HG03558 (cell line): ENCODE measurements at regions not wholly inside any gene's neighbourhood (a gene's known extent, or its start where the extent isn't known, plus 50 kb on each side); places are given as distances from the start of the nearest gene placed in this dataset.
"Not testable (repeated sequence)": the region's sequence is repeated elsewhere in the genome, so short reads cannot be mapped to it uniquely, and the experiment has no call there.

Experiments
- ATAC-seq: cut with Tn5 transposase; IDR thresholded peaks from one replicate; pipeline ENCODE4 v1.9.1; 2021; ENCODE audit warnings: moderate number of reproducible peaks; ENCODE audit not compliant: unreplicated experiment; ENCODE audit errors: extremely low read depth

DNA sequence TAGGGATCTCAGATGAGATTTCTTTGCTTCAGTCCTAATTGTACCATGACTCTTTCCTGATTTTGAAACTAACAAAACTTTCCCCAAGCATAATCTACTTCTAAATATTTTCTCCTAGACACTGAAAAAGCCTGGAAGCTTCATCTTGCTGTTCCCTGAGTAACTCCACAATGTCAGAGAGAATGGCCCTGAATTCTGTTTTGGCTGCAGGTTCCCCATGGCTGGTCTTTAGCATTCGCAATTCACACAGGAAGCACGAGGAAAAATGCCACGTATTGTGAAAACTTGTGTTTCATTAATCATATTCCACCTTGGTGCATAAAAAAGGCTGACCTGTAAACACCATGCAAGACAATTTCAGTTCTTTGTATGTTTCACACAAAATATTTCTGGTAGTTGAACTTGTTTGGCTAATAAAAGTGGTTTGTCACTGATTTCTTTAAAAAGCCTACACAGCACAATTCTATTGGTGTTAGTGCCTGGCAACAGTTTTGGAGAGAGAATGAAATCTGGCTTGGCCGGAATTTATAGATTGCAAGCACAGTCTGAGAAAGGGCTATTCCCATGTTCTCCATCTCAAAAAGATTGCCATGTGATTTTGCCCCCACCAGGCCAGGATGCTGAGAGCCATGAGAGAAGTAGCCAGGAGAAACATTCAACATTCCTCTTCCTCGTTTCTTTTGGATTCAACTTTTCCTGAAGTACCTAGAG lies 367.1 kb downstream of the NDFIP2 start:
- ATAC-seq: no peak

DNA sequence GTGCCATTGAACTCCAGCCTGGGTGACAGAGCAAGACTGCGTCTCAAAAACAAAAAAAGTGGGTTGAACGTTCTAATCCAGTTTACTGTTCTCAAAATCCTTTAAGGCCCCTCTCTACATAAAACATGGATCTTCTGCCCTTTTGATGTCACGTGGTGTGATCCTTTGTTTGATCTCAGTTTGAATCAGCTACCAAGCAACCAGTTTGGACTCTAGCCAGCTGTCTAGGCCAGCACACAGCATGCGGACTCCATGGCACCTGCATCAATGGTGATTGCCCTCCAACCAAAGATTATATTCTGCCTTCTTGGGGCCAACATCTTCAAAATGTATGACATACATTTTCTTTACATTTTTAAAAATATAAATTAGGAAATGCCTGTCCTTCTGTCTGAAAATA lies 365.4 kb downstream of the NDFIP2 start:
- no peak for ATAC-seq

DNA sequence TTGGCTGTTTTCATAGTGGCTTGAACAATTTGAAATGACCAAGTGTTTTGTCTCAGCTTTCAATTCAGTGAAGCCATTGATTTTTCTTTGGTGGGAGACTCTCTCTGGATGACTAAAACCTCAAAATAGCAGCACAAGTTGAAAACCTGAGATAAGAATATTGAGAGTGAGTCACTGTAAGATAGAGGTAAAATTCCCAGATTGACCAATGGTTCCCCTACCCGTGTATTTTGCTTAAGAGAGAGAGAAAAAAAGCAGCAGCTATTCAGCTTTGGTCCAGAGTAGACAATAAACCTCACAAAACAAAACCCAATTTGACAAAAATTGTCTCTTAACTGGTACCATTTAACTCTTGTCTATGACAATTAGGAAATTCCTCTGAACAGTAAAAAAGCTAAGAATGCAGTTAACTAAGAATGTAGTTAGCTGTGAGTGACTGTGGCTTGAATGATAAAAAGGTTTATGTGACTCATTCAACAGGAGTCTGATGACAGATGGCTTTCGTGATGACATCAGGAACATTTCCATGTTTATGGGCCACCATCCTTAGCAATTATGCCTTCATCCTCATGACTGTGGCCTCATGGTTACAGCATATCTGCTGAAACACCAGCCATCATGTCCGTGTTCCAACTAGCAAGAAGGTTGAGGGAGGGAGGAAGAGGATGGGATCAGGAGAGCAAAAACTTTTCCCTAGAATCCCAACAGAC lies 356.9 kb downstream of the NDFIP2 start:
- ATAC-seq: no peak

DNA sequence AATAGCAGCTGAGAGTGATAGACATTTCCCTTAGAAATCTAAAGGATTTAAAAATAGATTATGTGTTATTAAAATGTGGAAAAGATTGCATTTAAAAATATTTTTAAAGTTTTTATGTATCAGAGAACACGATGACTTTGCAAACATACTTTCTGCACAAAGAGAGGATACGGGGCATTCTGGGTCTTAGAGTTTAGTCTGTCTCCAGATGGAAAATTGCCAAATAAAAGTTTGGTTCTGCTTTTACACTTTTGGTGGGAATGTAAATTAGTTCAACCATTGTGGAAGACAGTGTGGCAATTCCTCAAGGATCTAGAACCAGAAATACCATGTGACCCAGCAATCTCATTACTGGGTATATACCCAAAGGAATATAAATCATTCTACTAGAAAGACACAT lies 355.2 kb downstream of the NDFIP2 start:
- ATAC-seq: not testable (repeated sequence)

- no peak for ATAC-seq
Observed at GRCh38 chr13:79834876-79835275, 353.9 kb downstream of the NDFIP2 start.

GRCh38 chr13:79833991-79834390 lies 353.0 kb downstream of the NDFIP2 start:
- no peak for ATAC-seq

DNA sequence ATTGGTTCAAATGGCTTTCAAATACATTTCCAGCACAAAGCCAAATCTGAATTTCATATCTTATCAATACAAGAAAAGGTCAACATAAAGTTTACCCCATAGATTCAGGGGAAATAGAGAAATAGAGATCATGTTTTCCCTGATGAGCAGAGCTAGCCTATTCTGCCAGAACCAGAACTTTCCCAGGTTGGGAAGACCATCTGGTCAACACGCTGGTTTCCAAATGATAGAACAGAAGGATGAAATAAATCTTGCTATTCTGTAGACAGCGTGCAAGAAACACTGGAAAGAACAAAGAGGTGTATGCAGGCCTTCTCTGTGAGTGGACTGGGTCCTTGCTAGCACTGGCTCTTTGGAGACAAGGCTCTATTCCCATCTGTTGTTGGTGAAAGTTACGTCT lies 350.6 kb downstream of the NDFIP2 start:
- no peak for ATAC-seq

DNA sequence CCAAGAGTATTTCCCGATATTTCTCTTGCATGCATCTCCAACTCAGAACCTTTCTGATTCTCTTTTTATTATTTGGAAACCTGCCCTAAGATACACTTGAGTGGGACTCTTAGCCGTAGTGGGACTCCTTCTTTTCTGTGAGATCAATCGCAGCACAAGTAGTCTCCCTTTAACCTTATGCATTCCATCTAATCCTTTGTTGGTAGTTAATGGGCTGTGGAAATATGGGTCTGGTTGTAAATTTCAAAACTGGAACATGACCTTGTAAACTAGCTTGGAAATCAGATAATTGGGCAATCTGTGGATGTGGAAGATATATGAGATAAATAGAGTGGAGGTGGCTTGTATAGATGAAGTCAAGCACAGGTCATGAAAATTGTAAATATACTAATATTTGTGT lies 350.0 kb downstream of the NDFIP2 start:
- ATAC-seq: no peak

- ATAC-seq: no peak
Observed at GRCh38 chr13:79830426-79830825, 349.5 kb downstream of the NDFIP2 start.

- ATAC-seq: no peak
Observed at GRCh38 chr13:79829880-79830279, 348.9 kb downstream of the NDFIP2 start.

DNA sequence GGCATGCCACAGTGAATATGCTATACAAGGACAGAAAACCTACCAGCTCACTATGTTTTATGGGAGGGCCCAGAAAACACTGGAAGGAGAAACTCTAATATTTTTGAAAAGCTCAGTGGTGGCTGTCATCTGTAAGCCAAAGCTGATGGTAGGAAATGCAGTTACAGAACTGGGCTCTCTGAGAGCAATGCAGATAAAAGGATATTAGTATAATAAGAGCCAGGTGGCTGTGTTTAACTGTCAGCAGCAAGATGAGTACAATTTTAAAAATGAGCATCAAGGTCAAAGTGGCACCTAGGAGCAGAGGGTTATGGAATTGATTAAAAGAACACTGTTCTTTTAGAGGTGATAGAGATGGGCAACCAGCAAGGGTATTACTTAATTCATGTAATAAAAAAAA lies 345.0 kb downstream of the NDFIP2 start:
- ATAC-seq: no peak

- ATAC-seq: no peak
Observed at GRCh38 chr13:79815041-79815440, 334.1 kb downstream of the NDFIP2 start.

DNA sequence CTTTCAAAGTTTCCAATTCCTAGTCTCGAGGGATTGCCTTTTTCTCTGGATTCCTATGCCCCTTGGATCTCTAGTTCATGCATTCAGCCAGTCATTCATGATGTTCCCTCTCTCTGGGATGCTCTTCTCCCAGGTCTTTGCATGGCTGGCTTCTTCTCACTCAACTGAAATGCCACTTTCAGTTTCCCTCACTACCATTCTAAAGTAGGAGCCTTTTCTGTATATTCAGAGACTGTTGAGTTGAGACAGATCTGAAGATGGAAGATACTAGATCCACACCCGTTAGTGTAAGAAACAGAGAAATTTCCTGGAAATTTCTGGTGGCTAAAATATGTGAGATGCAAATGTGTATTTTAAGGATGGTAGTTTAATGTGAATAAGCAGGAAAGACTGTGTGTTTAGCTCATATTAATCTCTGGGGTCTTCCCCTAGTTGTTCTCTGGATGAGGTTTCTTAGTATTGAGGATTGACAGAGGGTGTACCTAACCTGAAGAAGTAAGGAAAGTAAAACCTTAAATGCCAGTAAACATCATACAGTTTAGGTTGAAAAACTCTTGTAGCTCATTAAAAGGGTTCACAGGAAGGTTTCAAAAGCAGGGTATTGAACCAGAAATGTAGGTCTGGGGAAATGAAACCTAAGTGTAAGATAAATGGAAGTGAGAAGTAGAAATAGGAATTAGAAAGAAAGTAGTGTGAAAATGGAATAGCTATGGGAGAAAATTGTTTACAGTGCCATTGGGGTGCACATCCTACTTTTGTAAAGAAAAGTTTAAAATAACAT lies 331.3 kb downstream of the NDFIP2 start:
- ATAC-seq: no peak

- ATAC-seq: no peak
Observed at GRCh38 chr13:79811170-79811569, 330.2 kb downstream of the NDFIP2 start.

DNA sequence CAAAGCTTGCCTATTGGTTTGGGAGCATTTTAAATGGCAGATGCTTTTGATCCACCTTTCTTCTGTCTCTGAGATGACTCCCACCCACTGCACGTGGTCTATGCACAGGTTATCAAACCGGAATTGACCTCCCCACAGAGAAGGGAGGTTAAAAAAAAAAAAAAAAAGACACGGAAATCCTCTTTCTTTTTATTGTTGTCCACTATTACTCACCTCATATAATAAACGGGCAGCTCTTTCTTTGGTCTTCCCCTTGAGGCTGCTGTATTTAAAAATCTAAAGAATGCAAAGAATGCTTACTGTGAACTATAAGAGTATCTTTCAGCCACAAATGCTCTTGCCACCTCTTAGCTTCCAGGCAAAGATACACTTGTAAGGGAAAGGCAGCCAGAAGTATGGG lies 329.7 kb downstream of the NDFIP2 start:
- ATAC-seq: no peak

GRCh38 chr13:79810018-79810417 lies 329.1 kb downstream of the NDFIP2 start:
- no peak for ATAC-seq

- ATAC-seq: no peak
Observed at GRCh38 chr13:79808475-79808874, 327.5 kb downstream of the NDFIP2 start.

GRCh38 chr13:79807554-79807953 lies 326.6 kb downstream of the NDFIP2 start:
- no peak for ATAC-seq

GRCh38 chr13:79806821-79807220 lies 325.9 kb downstream of the NDFIP2 start:
- ATAC-seq: no peak

- ATAC-seq: no peak
Observed at GRCh38 chr13:79805317-79805716, 324.4 kb downstream of the NDFIP2 start.

- no peak for ATAC-seq
Observed at GRCh38 chr13:79803989-79804388, 323.0 kb downstream of the NDFIP2 start.
